Liver (tissue), 8 donors: ENCODE measurements at regions not wholly inside any gene's neighbourhood (a gene's known extent, or its start where the extent isn't known, plus 50 kb on each side); places are given as distances from the start of the nearest gene placed in this dataset.

Experiments used
- DNase-seq: peaks from one replicate; pipeline ENCODE4 v3.0.0-alpha.2; 2017; ENCODE audit warnings: low spot score
- H3K27ac ChIP-seq, 2 donors: one replicate each; pipeline ENCODE4 v1.7.0; 2013; ENCODE audit warnings: inconsistent platforms in 2 of 2, low read length in 2 of 2, control low read depth in 1 of 2, low read depth in 1 of 2, mild to moderate bottlenecking in 1 of 2
- H3K27me3 ChIP-seq, 4 donors: one replicate each; pipeline versions ENCODE4 v1.6.1 to v1.7.0; 2013; ENCODE audit warnings: low read length in 3 of 4, inconsistent platforms in 1 of 4, mild to moderate bottlenecking in 1 of 4, moderate library complexity in 1 of 4; ENCODE audit not compliant: control insufficient read depth in 4 of 4, insufficient read depth in 4 of 4
- H3K36me3 ChIP-seq, 4 donors: one replicate each; pipeline versions ENCODE4 v1.6.1 to v1.7.0; 2013; ENCODE audit warnings: low read length in 3 of 4, mild to moderate bottlenecking in 3 of 4, low read depth in 1 of 4, moderate library complexity in 1 of 4; ENCODE audit not compliant: control insufficient read depth in 4 of 4, insufficient read depth in 3 of 4
- H3K4me1 ChIP-seq, 4 donors: one replicate each; pipeline versions ENCODE4 v1.6.1 to v1.7.0; 2013; ENCODE audit warnings: low read length in 3 of 4, mild to moderate bottlenecking in 3 of 4, moderate library complexity in 1 of 4; ENCODE audit not compliant: control insufficient read depth in 4 of 4, insufficient read depth in 4 of 4
- H3K4me3 ChIP-seq, 3 donors: one replicate each; pipeline versions ENCODE4 v1.6.1 to v1.7.0; 2013; ENCODE audit warnings: low read length in 3 of 3, control low read depth in 1 of 3, low read depth in 1 of 3, mild to moderate bottlenecking in 1 of 3
- H3K9ac ChIP-seq, 2 donors: one replicate each; pipeline ENCODE4 v1.7.0; 2013; ENCODE audit warnings: low read length in 2 of 2, mild to moderate bottlenecking in 2 of 2, moderate library complexity in 2 of 2, control low read depth in 1 of 2, low read depth in 1 of 2
- H3K9me3 ChIP-seq, 4 donors: one replicate each; pipeline versions ENCODE4 v1.6.1 to v1.7.0; 2013; ENCODE audit warnings: low read length in 3 of 4; ENCODE audit not compliant: control insufficient read depth in 4 of 4
- EGR1 ChIP-seq, 2 donors: IDR thresholded peaks; 2 replicates each; pipeline ENCODE4 v1.6.1; 2016 to 2018; ENCODE audit warnings: antibody characterized with exemption in 2 of 2, low read depth in 2 of 2
- GABPA ChIP-seq, 2 donors: IDR thresholded peaks in 1 of 2; conservative IDR thresholded peaks in 1 of 2; 2 replicates each; pipeline ENCODE4 v1.6.1; 2016; ENCODE audit warnings: antibody characterized with exemption in 2 of 2, mild to moderate bottlenecking in 1 of 2, moderate library complexity in 1 of 2
- HNF4A ChIP-seq, 2 donors: conservative IDR thresholded peaks; 2 replicates each; pipeline ENCODE4 v1.6.1; 2016; ENCODE audit warnings: antibody characterized with exemption in 2 of 2, mild to moderate bottlenecking in 2 of 2
- HNF4G ChIP-seq: IDR thresholded peaks from 2 replicates; pipeline ENCODE4 v1.6.1; 2016; ENCODE audit warnings: antibody characterized with exemption
- JUND ChIP-seq, 2 donors: IDR thresholded peaks; 2 replicates each; pipeline ENCODE4 v1.6.1; 2016; ENCODE audit warnings: antibody characterized with exemption in 2 of 2
- NR2F2 ChIP-seq: IDR thresholded peaks from 2 replicates; pipeline ENCODE4 v1.6.1; 2016; ENCODE audit warnings: antibody characterized with exemption
- RAD21 ChIP-seq, 2 donors: IDR thresholded peaks; 2 replicates each; pipeline ENCODE4 v1.6.1; 2016; ENCODE audit warnings: antibody characterized with exemption in 2 of 2, mild to moderate bottlenecking in 2 of 2
- RXRA ChIP-seq, 2 donors: IDR thresholded peaks; 2 replicates each; pipeline ENCODE4 v1.6.1; 2017 to 2018; ENCODE audit warnings: antibody characterized with exemption in 2 of 2, mild to moderate bottlenecking in 1 of 2
- TAF1 ChIP-seq: conservative IDR thresholded peaks from 2 replicates; pipeline ENCODE4 v1.6.1; 2016; ENCODE audit warnings: antibody characterized with exemption, mild to moderate bottlenecking
- YY1 ChIP-seq: IDR thresholded peaks from 2 replicates; pipeline ENCODE4 v1.6.1; 2016; ENCODE audit warnings: antibody characterized with exemption, mild to moderate bottlenecking
- WGBS: extraction: QIAGEN DNeasy Blood & Tissue Kit; methylation state at CpG from one replicate; pipeline ENCODE4 v1.1.7; 2013; 5-methylcytosine and 5-hydroxymethylcytosine counted together
- TF ChIP-seq, protein P1 (sequence below): IDR thresholded peaks from 2 replicates; pipeline ENCODE4 v1.6.1; 2016; ENCODE audit warnings: antibody characterized with exemption
- TF ChIP-seq, protein P2 (sequence below): IDR thresholded peaks from 2 replicates; pipeline ENCODE4 v1.6.1; 2016; ENCODE audit warnings: antibody characterized with exemption, mild to moderate bottlenecking
- TF ChIP-seq, protein P3 (sequence below): IDR thresholded peaks from 2 replicates; pipeline ENCODE4 v1.6.1; 2016; ENCODE audit warnings: antibody characterized with exemption
- TF ChIP-seq, protein P4 (sequence below): fragments of 150-350 bp; IDR thresholded peaks from 2 replicates; pipeline ENCODE4 v1.5.1; 2017; ENCODE audit warnings: improper control_type of control experiment, low read depth, low read length; ENCODE audit not compliant: missing input control
- donor health status: healthy.
- donor health status: healthy.
- donor health status: healthy.
- donor health status: healthy.
- donor health status: healthy.

DNA sequence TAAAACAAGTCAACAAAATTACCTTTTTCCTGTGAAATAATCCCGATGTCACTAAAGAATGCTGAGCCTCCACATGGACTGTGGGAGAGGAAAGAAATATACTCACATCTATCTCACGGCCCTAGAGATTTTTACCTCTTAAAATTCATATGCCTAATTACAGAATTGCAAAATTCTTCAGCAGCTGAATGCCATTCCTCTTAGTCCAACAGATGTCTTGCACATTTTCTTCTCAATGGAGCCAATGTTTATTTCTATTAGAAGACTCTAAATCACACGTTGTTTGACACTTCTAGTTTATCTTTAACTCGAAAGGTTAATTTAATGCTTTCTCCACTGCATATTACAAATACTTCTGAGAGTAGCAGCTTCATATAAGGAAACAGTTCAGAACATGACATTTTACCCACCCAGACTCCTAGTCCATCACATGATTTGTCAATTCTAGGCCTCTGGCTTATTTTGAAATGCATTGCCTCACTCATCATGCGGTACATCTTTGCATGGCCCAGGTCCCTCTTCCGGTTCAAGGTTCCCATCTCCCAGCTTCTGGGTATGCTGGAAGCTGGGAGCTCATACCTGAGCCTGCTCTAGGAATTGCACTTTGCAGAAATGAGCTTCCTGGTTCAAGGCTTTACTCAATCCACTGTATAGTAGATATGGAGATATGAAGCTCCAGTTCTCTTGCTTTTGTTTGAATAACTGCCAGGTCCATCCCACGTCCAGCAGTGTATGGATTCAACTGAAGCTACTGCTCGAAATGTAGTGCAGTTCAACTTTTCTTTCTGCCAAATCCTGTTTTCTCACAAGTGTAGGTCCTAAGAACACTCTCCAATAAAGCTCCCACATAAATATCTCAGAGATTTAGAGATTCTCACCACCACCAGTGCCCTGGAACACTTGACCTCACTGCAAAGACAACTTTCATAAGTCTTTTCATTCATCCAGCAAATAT lies 306.2 kb downstream of the GPR37 start:
- no peak overlapping the region for H3K9ac ChIP-seq

DNA sequence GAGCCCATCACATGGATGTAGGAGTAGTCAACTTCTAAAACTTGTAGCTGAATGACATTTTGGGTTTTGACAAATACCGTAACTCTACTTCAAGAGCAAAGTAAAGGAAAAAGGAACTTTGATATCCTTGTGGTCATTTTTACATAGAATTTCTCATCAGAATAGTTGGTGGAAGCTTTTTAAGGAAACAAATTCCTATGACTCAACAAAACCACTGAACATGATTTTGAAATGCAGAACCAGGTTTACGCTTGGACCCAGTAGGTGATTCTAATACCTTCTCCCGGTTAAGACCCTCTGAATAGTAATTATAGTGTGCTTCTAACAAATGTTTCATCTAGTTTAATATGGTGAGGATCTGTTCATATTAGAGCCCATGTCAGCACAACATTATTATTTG lies 307.8 kb downstream of the GPR37 start:
- no peak overlapping the region for H3K9ac ChIP-seq
- no peak for DNase-seq
- WGBS, result 95% methylated on average over 3 of the region's 3 CpGs
- TF ChIP-seq EGR1 (IDR thresholded peaks at IDR 0.05; ENCODE audit: low read depth in 2 of 2) (no peak), RAD21 (IDR thresholded peaks at IDR 0.05) (no peak), RXRA (IDR thresholded peaks at IDR 0.05) (no peak), GABPA (IDR thresholded peaks at IDR 0.05 in 1 of 2, conservative IDR thresholded peaks at IDR 0.05 in 1 of 2) (no peak), NR2F2 (no peak), HNF4A (conservative IDR thresholded peaks at IDR 0.05) (no peak), YY1 (no peak)
- TF ChIP-seq, protein P1, sequence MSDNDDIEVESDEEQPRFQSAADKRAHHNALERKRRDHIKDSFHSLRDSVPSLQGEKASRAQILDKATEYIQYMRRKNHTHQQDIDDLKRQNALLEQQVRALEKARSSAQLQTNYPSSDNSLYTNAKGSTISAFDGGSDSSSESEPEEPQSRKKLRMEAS, result no peak
- TF ChIP-seq, protein P2, sequence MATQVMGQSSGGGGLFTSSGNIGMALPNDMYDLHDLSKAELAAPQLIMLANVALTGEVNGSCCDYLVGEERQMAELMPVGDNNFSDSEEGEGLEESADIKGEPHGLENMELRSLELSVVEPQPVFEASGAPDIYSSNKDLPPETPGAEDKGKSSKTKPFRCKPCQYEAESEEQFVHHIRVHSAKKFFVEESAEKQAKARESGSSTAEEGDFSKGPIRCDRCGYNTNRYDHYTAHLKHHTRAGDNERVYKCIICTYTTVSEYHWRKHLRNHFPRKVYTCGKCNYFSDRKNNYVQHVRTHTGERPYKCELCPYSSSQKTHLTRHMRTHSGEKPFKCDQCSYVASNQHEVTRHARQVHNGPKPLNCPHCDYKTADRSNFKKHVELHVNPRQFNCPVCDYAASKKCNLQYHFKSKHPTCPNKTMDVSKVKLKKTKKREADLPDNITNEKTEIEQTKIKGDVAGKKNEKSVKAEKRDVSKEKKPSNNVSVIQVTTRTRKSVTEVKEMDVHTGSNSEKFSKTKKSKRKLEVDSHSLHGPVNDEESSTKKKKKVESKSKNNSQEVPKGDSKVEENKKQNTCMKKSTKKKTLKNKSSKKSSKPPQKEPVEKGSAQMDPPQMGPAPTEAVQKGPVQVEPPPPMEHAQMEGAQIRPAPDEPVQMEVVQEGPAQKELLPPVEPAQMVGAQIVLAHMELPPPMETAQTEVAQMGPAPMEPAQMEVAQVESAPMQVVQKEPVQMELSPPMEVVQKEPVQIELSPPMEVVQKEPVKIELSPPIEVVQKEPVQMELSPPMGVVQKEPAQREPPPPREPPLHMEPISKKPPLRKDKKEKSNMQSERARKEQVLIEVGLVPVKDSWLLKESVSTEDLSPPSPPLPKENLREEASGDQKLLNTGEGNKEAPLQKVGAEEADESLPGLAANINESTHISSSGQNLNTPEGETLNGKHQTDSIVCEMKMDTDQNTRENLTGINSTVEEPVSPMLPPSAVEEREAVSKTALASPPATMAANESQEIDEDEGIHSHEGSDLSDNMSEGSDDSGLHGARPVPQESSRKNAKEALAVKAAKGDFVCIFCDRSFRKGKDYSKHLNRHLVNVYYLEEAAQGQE, result no peak

More for the DNA sequence above, 306.2 kb downstream of the GPR37 start:
- WGBS, result 60% methylated on average over 8 of the region's 8 CpGs
- Histone ChIP-seq H3K4me1 (no peaks in the 10 kb centered on the region), H3K9me3 (no peaks in the 10 kb centered on the region), H3K4me3 (no peak overlapping the region), H3K27me3 (no peaks in the 10 kb centered on the region), H3K36me3 (no peaks in the 10 kb centered on the region), H3K27ac (no peak overlapping the region)
- no peak for DNase-seq
- TF ChIP-seq, protein P1, result no peak
- no peak for TF ChIP-seq RXRA (IDR thresholded peaks at IDR 0.05)
- TF ChIP-seq TAF1, result no peak
- TF ChIP-seq RAD21 (IDR thresholded peaks at IDR 0.05), result no peak
- TF ChIP-seq, protein P3, sequence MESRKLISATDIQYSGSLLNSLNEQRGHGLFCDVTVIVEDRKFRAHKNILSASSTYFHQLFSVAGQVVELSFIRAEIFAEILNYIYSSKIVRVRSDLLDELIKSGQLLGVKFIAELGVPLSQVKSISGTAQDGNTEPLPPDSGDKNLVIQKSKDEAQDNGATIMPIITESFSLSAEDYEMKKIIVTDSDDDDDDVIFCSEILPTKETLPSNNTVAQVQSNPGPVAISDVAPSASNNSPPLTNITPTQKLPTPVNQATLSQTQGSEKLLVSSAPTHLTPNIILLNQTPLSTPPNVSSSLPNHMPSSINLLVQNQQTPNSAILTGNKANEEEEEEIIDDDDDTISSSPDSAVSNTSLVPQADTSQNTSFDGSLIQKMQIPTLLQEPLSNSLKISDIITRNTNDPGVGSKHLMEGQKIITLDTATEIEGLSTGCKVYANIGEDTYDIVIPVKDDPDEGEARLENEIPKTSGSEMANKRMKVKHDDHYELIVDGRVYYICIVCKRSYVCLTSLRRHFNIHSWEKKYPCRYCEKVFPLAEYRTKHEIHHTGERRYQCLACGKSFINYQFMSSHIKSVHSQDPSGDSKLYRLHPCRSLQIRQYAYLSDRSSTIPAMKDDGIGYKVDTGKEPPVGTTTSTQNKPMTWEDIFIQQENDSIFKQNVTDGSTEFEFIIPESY, result no peak
- TF ChIP-seq, protein P2, result no peak
- TF ChIP-seq GABPA (IDR thresholded peaks at IDR 0.05 in 1 of 2, conservative IDR thresholded peaks at IDR 0.05 in 1 of 2), result no peak
- TF ChIP-seq HNF4G, result no peak
- TF ChIP-seq, protein P4, sequence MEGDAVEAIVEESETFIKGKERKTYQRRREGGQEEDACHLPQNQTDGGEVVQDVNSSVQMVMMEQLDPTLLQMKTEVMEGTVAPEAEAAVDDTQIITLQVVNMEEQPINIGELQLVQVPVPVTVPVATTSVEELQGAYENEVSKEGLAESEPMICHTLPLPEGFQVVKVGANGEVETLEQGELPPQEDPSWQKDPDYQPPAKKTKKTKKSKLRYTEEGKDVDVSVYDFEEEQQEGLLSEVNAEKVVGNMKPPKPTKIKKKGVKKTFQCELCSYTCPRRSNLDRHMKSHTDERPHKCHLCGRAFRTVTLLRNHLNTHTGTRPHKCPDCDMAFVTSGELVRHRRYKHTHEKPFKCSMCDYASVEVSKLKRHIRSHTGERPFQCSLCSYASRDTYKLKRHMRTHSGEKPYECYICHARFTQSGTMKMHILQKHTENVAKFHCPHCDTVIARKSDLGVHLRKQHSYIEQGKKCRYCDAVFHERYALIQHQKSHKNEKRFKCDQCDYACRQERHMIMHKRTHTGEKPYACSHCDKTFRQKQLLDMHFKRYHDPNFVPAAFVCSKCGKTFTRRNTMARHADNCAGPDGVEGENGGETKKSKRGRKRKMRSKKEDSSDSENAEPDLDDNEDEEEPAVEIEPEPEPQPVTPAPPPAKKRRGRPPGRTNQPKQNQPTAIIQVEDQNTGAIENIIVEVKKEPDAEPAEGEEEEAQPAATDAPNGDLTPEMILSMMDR, result no peak
- TF ChIP-seq NR2F2, result no peak
- no peak for TF ChIP-seq JUND (IDR thresholded peaks at IDR 0.05)

More for the DNA sequence above, 307.8 kb downstream of the GPR37 start:
- Histone ChIP-seq H3K27me3 (no peaks in the 10 kb centered on the region), H3K27ac (no peak overlapping the region), H3K4me3 (no peak overlapping the region), H3K9me3 (no peaks in the 10 kb centered on the region), H3K36me3 (no peaks in the 10 kb centered on the region), H3K4me1 (no peaks in the 10 kb centered on the region)
